ENCODE measurements at regions not wholly inside any gene's neighbourhood (a gene's known extent, or its start where the extent isn't known, plus 50 kb on each side); places are given as distances from the start of the nearest gene placed in this dataset.

- TF ChIP-seq, protein P1, sequence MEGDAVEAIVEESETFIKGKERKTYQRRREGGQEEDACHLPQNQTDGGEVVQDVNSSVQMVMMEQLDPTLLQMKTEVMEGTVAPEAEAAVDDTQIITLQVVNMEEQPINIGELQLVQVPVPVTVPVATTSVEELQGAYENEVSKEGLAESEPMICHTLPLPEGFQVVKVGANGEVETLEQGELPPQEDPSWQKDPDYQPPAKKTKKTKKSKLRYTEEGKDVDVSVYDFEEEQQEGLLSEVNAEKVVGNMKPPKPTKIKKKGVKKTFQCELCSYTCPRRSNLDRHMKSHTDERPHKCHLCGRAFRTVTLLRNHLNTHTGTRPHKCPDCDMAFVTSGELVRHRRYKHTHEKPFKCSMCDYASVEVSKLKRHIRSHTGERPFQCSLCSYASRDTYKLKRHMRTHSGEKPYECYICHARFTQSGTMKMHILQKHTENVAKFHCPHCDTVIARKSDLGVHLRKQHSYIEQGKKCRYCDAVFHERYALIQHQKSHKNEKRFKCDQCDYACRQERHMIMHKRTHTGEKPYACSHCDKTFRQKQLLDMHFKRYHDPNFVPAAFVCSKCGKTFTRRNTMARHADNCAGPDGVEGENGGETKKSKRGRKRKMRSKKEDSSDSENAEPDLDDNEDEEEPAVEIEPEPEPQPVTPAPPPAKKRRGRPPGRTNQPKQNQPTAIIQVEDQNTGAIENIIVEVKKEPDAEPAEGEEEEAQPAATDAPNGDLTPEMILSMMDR (IDR thresholded peaks at IDR 0.05) = no peak
- TF ChIP-seq POLR2A (IDR thresholded peaks at IDR 0.05) = no peak
- no peak for TF ChIP-seq EP300 (IDR thresholded peaks at IDR 0.05)
- TF ChIP-seq POLR2AphosphoS5 (IDR thresholded peaks at IDR 0.05) = no peak
These were observed 86.5 kb upstream of the CLPB start for GRCh38 chr11:72520815-72521214.
